GM12878 (cell line): ENCODE measurements at regions not wholly inside any gene's neighbourhood (a gene's known extent, or its start where the extent isn't known, plus 50 kb on each side); places are given as distances from the start of the nearest gene placed in this dataset.

Experiments used
- ATAC-seq: fragments of 200-7000 bp; cut with Tn5 transposase; 3 replicates; pipeline ENCODE4 v1.9.1; 2020; ENCODE audit warnings: mild to moderate bottlenecking, moderate library complexity
- BruUV-seq: library from RNA; stranded (reverse); fragments of 400-500 nt; replicated peaks from 2 replicates; lab custom pipeline; 2021; lab: Mats Ljungman, UMichigan
- CTCF ChIA-PET: fragments of 300-600 bp; sonication (Branson Sonifier 250); formaldehyde crosslinking; extraction: SDS; loops from one replicate; lab custom pipeline; 2021; ENCODE audit warnings: inconsistent platforms; lab: Yijun Ruan, JAX
- POLR2A ChIA-PET: fragments of 350-600 bp; formaldehyde crosslinking; extraction: SDS; loops from one replicate; lab custom pipeline; 2021; ENCODE audit warnings: inconsistent platforms; lab: Charles Lee
- RAD21 ChIA-PET: fragments of 300-600 bp; sonication (Branson Sonifier 250); formaldehyde crosslinking; loops from one replicate; lab custom pipeline; 2023; ENCODE audit warnings: antibody characterized with exemption; ENCODE audit not compliant: unreplicated experiment; lab: Charles Lee
- SMC1A ChIA-PET: fragments of 300-600 bp; sonication (Branson Sonifier 250); formaldehyde crosslinking; loops from one replicate; lab custom pipeline; 2023; ENCODE audit not compliant: unreplicated experiment, uncharacterized antibody; lab: Charles Lee
- DNase-seq: peaks from one replicate; pipeline ENCODE4 v3.0.0-alpha.2; 2011; ENCODE audit warnings: low read depth, low spot score
- FAIRE-seq: peaks from 3 replicates; lab custom pipeline; 2011; peaks lifted over from hg19 to GRCh38; lab: Jason Lieb, UNC
- H2AFZ ChIP-seq: 2 replicates; pipeline ENCODE4 v1.6.0; 2011; ENCODE audit warnings: low read depth, low read length, control low read depth; ENCODE audit not compliant: control insufficient read depth
- H3K27ac ChIP-seq: 2 replicates; pipeline ENCODE4 v1.5.1; 2011; ENCODE audit warnings: control low read depth; ENCODE audit not compliant: control insufficient read depth, insufficient read depth
- H3K27me3 ChIP-seq, 2 experiments: replicated peaks in 1 of 2; 2 replicates each; pipeline versions ENCODE4 v1.6.0 to v1.6.1; 2011; ENCODE audit warnings: low read length in 1 of 2; ENCODE audit not compliant: control insufficient read depth in 2 of 2, insufficient read depth in 2 of 2
- H3K36me3 ChIP-seq, 2 experiments: 2 replicates each; pipeline ENCODE4 v1.5.1; 2011; ENCODE audit warnings: low read length in 1 of 2; ENCODE audit not compliant: control insufficient read depth in 2 of 2, insufficient read depth in 2 of 2
- H3K4me1 ChIP-seq: 2 replicates; pipeline ENCODE4 v1.6.1; 2011; ENCODE audit warnings: mild to moderate bottlenecking, low read length, moderate library complexity, mixed read lengths; ENCODE audit not compliant: control insufficient read depth, insufficient read depth
- H3K4me2 ChIP-seq: 2 replicates; pipeline ENCODE4 v1.6.0; 2011; ENCODE audit warnings: control low read depth; ENCODE audit not compliant: control insufficient read depth, insufficient read depth
- H3K4me3 ChIP-seq: fragments of 200-600 bp; sonication (generic); 2 replicates; pipeline ENCODE4 v1.5.1; 2016
- H3K79me2 ChIP-seq: 2 replicates; pipeline ENCODE4 v1.6.0; 2011; ENCODE audit warnings: low read length; ENCODE audit not compliant: control insufficient read depth, insufficient read depth
- H3K9ac ChIP-seq: 2 replicates; pipeline ENCODE4 v1.8.0; 2011; ENCODE audit warnings: low read length, control low read depth, mixed read lengths; ENCODE audit not compliant: control insufficient read depth, insufficient read depth
- H3K9me3 ChIP-seq: replicated peaks from 3 replicates; pipeline ENCODE4 v1.5.1; 2011; ENCODE audit warnings: mild to moderate bottlenecking, low read length; ENCODE audit not compliant: control insufficient read depth, insufficient read depth
- H4K20me1 ChIP-seq: 2 replicates; pipeline ENCODE4 v1.6.0; 2011; ENCODE audit not compliant: control insufficient read depth, insufficient read depth
- CTCF ChIP-seq, 3 experiments: IDR thresholded peaks in 2 of 3; conservative IDR thresholded peaks in 1 of 3; 2 replicates each; pipeline ENCODE4 v1.5.1; 2011; ENCODE audit warnings: low read depth in 3 of 3, low read length in 3 of 3, mild to moderate bottlenecking in 3 of 3, control low read depth in 2 of 3, moderate library complexity in 2 of 3, inconsistent platforms in 1 of 3, mixed read lengths in 1 of 3; ENCODE audit not compliant: control insufficient read depth in 2 of 3, insufficient read depth in 1 of 3; ENCODE audit errors: extremely low read depth in 1 of 3
- IKZF2 ChIP-seq, 2 experiments: fragments of 450-650 bp; IDR thresholded peaks; 2 replicates each; pipeline ENCODE4 v1.6.1; 2017; ENCODE audit warnings: mild to moderate bottlenecking in 2 of 2, moderate library complexity in 2 of 2
- KLF5 ChIP-seq: fragments of 450-650 bp; IDR thresholded peaks from 2 replicates; pipeline ENCODE4 v1.6.1; 2014; ENCODE audit warnings: mild to moderate bottlenecking; ENCODE audit not compliant: partially characterized antibody
- MXI1 ChIP-seq: fragments of 150-350 bp; IDR thresholded peaks from 2 replicates; pipeline ENCODE4 v1.6.1; 2011; ENCODE audit warnings: low read depth, mild to moderate bottlenecking, inconsistent platforms, low read length, improper control_type of control experiment
- RAD51 ChIP-seq: fragments of 450-650 bp; IDR thresholded peaks from 2 replicates; pipeline ENCODE4 v1.6.1; 2016; ENCODE audit warnings: moderate library complexity, mild to moderate bottlenecking, inconsistent platforms
- RUNX3 ChIP-seq: IDR thresholded peaks from 2 replicates; pipeline ENCODE4 v1.6.1; 2012; ENCODE audit warnings: low read length, inconsistent platforms
- SMAD1 ChIP-seq: fragments of 450-650 bp; IDR thresholded peaks from 2 replicates; pipeline ENCODE4 v1.6.1; 2018; ENCODE audit warnings: mild to moderate bottlenecking, low read depth; ENCODE audit not compliant: partially characterized antibody
- ZBTB11 ChIP-seq: fragments of 450-650 bp; formaldehyde crosslinking; IDR thresholded peaks from 2 replicates; pipeline ENCODE4 v1.5.0; 2022; ENCODE audit warnings: mild to moderate bottlenecking, missing genetic modification characterization
- WGBS: methylation state at CpG from one replicate; pipeline ENCODE4 v1.1.6; 2016; ENCODE audit warnings: low lambda C conversion rate; ENCODE audit not compliant: insufficient replicate concordance, insufficient coverage; ENCODE audit errors: missing lambda C conversion rate; 5-methylcytosine and 5-hydroxymethylcytosine counted together
- in situ Hi-C: fragments of 300-500 bp; cut with MboI; formaldehyde crosslinking; loops from 9 replicates; pipeline ENCODE4 v1.14.3; 2018; ENCODE audit warnings: mixed read lengths
- intact Hi-C: fragments of 100-400 bp; cut with micrococcal nuclease; formaldehyde crosslinking; loops from one replicate; pipeline ENCODE4 v1.14.2; 2022; ENCODE audit not compliant: unreplicated experiment
- TF ChIP-seq, protein P1 (sequence below): IDR thresholded peaks from 2 replicates; pipeline ENCODE4 v1.6.1; 2011; ENCODE audit warnings: low read depth, low read length, improper control_type of control experiment, borderline replicate concordance
- TF ChIP-seq, protein P2 (sequence below): fragments of 450-650 bp; formaldehyde crosslinking; IDR thresholded peaks from 2 replicates; pipeline ENCODE4 v1.4.0; 2020; ENCODE audit warnings: mild to moderate bottlenecking, moderate library complexity
- TF ChIP-seq, protein P3 (sequence below): fragments of 450-650 bp; IDR thresholded peaks from 2 replicates; pipeline ENCODE4 v1.6.1; 2018; ENCODE audit warnings: borderline replicate concordance, mild to moderate bottlenecking; ENCODE audit not compliant: partially characterized antibody

DNA sequence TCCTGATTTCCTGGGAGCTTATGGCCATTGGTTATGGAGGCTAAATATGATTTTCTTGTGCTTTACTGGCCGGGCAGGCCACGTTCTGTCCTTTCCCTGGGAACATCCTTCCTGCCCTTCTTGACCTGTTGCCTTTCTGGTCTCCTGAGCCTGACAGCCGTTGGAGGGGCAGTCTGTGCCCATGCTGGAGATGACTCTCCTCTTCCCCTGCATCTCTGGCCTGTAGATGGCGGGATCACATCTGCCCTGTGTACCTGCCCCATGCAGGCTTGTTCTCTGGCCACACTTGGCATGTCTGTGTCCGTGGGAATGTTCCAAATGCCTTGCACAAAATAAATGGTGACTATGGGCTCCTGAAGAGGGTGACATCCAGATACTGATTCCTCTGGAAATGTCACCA is 253.1 kb upstream of the IRX4 start:
- Histone ChIP-seq H3K9ac (no peak overlapping the region), H3K4me2 (no peak overlapping the region), H4K20me1 (no peaks in the 10 kb centered on the region), H3K27me3 (no peaks in the 10 kb centered on the region), H3K9me3 (no peaks in the 10 kb centered on the region; the same call in 2 of the 3 replicates), H3K4me3 (no peak overlapping the region), H2AFZ (no peak overlapping the region), H3K27ac (no peak overlapping the region), H3K4me1 (no peaks in the 10 kb centered on the region), H3K79me2 (no peaks in the 10 kb centered on the region), H3K36me3 (no peaks in the 10 kb centered on the region)
- intact Hi-C loops: no loop called here
- FAIRE-seq: no peak
- RAD21 ChIA-PET: no interaction called here
- POLR2A ChIA-PET: no interaction called here
- TF ChIP-seq MXI1: no peak
- TF ChIP-seq KLF5: no peak
- TF ChIP-seq, protein P1, sequence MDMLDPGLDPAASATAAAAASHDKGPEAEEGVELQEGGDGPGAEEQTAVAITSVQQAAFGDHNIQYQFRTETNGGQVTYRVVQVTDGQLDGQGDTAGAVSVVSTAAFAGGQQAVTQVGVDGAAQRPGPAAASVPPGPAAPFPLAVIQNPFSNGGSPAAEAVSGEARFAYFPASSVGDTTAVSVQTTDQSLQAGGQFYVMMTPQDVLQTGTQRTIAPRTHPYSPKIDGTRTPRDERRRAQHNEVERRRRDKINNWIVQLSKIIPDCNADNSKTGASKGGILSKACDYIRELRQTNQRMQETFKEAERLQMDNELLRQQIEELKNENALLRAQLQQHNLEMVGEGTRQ: no peak
- no peak for TF ChIP-seq RAD51
- TF ChIP-seq ZBTB11 (CRISPR knock-in tag): no peak
- TF ChIP-seq, protein P2, sequence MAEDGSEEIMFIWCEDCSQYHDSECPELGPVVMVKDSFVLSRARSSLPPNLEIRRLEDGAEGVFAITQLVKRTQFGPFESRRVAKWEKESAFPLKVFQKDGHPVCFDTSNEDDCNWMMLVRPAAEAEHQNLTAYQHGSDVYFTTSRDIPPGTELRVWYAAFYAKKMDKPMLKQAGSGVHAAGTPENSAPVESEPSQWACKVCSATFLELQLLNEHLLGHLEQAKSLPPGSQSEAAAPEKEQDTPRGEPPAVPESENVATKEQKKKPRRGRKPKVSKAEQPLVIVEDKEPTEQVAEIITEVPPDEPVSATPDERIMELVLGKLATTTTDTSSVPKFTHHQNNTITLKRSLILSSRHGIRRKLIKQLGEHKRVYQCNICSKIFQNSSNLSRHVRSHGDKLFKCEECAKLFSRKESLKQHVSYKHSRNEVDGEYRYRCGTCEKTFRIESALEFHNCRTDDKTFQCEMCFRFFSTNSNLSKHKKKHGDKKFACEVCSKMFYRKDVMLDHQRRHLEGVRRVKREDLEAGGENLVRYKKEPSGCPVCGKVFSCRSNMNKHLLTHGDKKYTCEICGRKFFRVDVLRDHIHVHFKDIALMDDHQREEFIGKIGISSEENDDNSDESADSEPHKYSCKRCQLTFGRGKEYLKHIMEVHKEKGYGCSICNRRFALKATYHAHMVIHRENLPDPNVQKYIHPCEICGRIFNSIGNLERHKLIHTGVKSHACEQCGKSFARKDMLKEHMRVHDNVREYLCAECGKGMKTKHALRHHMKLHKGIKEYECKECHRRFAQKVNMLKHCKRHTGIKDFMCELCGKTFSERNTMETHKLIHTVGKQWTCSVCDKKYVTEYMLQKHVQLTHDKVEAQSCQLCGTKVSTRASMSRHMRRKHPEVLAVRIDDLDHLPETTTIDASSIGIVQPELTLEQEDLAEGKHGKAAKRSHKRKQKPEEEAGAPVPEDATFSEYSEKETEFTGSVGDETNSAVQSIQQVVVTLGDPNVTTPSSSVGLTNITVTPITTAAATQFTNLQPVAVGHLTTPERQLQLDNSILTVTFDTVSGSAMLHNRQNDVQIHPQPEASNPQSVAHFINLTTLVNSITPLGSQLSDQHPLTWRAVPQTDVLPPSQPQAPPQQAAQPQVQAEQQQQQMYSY (CRISPR knock-in tag): no peak
- TF ChIP-seq RUNX3: no peak
- TF ChIP-seq, protein P3, sequence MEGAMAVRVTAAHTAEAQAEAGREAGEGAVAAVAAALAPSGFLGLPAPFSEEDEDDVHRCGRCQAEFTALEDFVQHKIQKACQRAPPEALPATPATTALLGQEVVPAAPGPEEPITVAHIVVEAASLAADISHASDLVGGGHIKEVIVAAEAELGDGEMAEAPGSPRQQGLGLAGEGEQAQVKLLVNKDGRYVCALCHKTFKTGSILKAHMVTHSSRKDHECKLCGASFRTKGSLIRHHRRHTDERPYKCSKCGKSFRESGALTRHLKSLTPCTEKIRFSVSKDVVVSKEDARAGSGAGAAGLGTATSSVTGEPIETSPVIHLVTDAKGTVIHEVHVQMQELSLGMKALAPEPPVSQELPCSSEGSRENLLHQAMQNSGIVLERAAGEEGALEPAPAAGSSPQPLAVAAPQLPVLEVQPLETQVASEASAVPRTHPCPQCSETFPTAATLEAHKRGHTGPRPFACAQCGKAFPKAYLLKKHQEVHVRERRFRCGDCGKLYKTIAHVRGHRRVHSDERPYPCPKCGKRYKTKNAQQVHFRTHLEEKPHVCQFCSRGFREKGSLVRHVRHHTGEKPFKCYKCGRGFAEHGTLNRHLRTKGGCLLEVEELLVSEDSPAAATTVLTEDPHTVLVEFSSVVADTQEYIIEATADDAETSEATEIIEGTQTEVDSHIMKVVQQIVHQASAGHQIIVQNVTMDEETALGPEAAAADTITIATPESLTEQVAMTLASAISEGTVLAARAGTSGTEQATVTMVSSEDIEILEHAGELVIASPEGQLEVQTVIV: no peak
- TF ChIP-seq SMAD1: no peak
- TF ChIP-seq CTCF (IDR thresholded peaks at IDR 0.05 in 2 of 3, conservative IDR thresholded peaks at IDR 0.05 in 1 of 3; ENCODE audit: control insufficient read depth in 2 of 3, extremely low read depth in 1 of 3, insufficient read depth in 1 of 3, low read depth in 3 of 3, low read length in 3 of 3): no peak
- no peak for TF ChIP-seq IKZF2 (IDR thresholded peaks at IDR 0.05)
- CTCF ChIA-PET: interaction anchor here (0.6 kb wide), 1 partner anchor 55 kb away, joined by 4 read pairs; no protein-coding TSS in a partner anchor
- DNase-seq: no peak
- ATAC-seq: no peak
- in situ Hi-C loops: no loop called here
- no TSS peak for BruUV-seq
- WGBS: 2% methylated on average over 4 of the region's 5 CpGs
- SMC1A ChIA-PET: no interaction called here
